ENCODE measurements at regions not wholly inside any gene's neighbourhood (a gene's known extent, or its start where the extent isn't known, plus 50 kb on each side); places are given as distances from the start of the nearest gene placed in this dataset.

DNA sequence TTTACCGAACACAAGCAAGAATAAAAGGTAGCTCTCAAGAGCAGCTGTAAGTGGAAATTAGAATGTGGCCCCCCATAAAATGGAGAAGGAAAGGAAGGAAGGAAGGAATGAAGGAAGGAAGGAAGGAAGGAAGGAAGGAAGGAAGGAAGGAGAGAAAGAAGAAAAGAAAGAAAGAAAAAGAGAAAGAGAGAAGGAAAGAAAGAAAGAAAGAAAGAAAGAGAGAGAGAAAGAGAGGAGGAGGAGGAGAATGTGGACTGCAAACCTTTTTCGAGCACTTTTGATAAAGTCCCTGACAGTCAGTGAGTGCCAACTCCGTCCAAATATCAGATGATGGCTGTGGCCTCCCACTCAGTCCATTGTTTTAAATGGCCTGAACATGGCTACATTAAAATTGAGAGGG lies 53.8 kb upstream of the SNX2 start:
- no peak overlapping the region for H3K4me3 ChIP-seq (ENCODE audit: insufficient read depth, low read depth, low read length)
- H3K79me1 ChIP-seq (ENCODE audit: low read depth in 1 of 2, low read length in 2 of 2), result no peaks in the 10 kb centered on the region
- H2AFZ ChIP-seq (replicated peaks; ENCODE audit: low read length, poor library complexity), result no peak overlapping the region
- 77% methylated on average over 2 of the region's 3 CpGs; no CpG with 5 or more reads in 1 of the 2 experiments for WGBS, 2 experiments (ENCODE audit: extremely low coverage in 2 of 2, insufficient read length in 1 of 2)
- no peak overlapping the region for H3K18ac ChIP-seq (ENCODE audit: low read depth, low read length)
- TF ChIP-seq MAFK (IDR thresholded peaks at IDR 0.05; ENCODE audit: low read depth, low read length) (no peak), MAZ (IDR thresholded peaks at IDR 0.05; ENCODE audit: borderline replicate concordance, low read depth, low read length) (no peak), FOS (IDR thresholded peaks at IDR 0.05; ENCODE audit: low read depth, low read length) (no peak), MXI1 (IDR thresholded peaks at IDR 0.05; ENCODE audit: borderline replicate concordance, low read depth, low read length) (no peak), RAD21 (IDR thresholded peaks at IDR 0.05; ENCODE audit: low read length) (no peak), RFX5 (IDR thresholded peaks at IDR 0.05; ENCODE audit: low read depth, low read length) (no peak), SMC3 (IDR thresholded peaks at IDR 0.05; ENCODE audit: low read depth, low read length) (no peak), NFE2L2 (IDR thresholded peaks at IDR 0.05; ENCODE audit: low read depth, low read length) (no peak), CHD1 (IDR thresholded peaks at IDR 0.05; ENCODE audit: low read depth, low read length) (no peak)
- TF ChIP-seq, protein P1, sequence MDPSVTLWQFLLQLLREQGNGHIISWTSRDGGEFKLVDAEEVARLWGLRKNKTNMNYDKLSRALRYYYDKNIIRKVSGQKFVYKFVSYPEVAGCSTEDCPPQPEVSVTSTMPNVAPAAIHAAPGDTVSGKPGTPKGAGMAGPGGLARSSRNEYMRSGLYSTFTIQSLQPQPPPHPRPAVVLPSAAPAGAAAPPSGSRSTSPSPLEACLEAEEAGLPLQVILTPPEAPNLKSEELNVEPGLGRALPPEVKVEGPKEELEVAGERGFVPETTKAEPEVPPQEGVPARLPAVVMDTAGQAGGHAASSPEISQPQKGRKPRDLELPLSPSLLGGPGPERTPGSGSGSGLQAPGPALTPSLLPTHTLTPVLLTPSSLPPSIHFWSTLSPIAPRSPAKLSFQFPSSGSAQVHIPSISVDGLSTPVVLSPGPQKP (IDR thresholded peaks at IDR 0.05; ENCODE audit: borderline replicate concordance, low read depth, low read length), result no peak
- TF ChIP-seq, protein P2, sequence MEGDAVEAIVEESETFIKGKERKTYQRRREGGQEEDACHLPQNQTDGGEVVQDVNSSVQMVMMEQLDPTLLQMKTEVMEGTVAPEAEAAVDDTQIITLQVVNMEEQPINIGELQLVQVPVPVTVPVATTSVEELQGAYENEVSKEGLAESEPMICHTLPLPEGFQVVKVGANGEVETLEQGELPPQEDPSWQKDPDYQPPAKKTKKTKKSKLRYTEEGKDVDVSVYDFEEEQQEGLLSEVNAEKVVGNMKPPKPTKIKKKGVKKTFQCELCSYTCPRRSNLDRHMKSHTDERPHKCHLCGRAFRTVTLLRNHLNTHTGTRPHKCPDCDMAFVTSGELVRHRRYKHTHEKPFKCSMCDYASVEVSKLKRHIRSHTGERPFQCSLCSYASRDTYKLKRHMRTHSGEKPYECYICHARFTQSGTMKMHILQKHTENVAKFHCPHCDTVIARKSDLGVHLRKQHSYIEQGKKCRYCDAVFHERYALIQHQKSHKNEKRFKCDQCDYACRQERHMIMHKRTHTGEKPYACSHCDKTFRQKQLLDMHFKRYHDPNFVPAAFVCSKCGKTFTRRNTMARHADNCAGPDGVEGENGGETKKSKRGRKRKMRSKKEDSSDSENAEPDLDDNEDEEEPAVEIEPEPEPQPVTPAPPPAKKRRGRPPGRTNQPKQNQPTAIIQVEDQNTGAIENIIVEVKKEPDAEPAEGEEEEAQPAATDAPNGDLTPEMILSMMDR (conservative IDR thresholded peaks at IDR 0.05; ENCODE audit: low read depth, low read length), result no peak
- H3K4me2 ChIP-seq (ENCODE audit: low read depth, low read length), result no peak overlapping the region
- no peak overlapping the region for H3K56ac ChIP-seq (ENCODE audit: extremely low read depth, insufficient read depth, low read length)
- DNase-seq (no peak), ATAC-seq (ENCODE audit: low read depth) (no peak)
- H2AK9ac ChIP-seq (replicated peaks; ENCODE audit: low read depth, low read length, poor library complexity), result no peak overlapping the region
- no peak overlapping the region for H4K91ac ChIP-seq (ENCODE audit: insufficient read depth, low read depth, low read length)
- no TSS peak for BruUV-seq (replicated peaks)
- no peak overlapping the region for H2BK20ac ChIP-seq (ENCODE audit: low read depth, low read length)
- H3K4me1 ChIP-seq (ENCODE audit: control insufficient read depth, insufficient read depth, low read length), result no peaks in the 10 kb centered on the region
- no peaks in the 10 kb centered on the region for H4K20me1 ChIP-seq (ENCODE audit: insufficient read depth, low read length)
- H3K9me1 ChIP-seq (ENCODE audit: insufficient read depth, low read length), result no peaks in the 10 kb centered on the region
- no peak overlapping the region for H3K23ac ChIP-seq (ENCODE audit: low read depth, low read length)
- ChIA-PET CTCF (no interaction called here), POLR2A (ENCODE audit: unreplicated experiment) (no interaction called here)
- dilution Hi-C loops (cut with HindIII; ENCODE audit: low sequenced_read_pairs, unreplicated experiment) (no loop called here), intact Hi-C loops (cut with micrococcal nuclease) (no loop called here), in situ Hi-C loops (cut with MboI; ENCODE audit: low sequenced_read_pairs) (no loop called here)
- H3K9me3 ChIP-seq (ENCODE audit: control insufficient read depth, insufficient read depth, low read length), result no peaks in the 10 kb centered on the region
- no peak overlapping the region for H3K14ac ChIP-seq (replicated peaks; ENCODE audit: low read depth, low read length)
- H3K36me3 ChIP-seq (ENCODE audit: control insufficient read depth, insufficient read depth, low read length), result no peaks in the 10 kb centered on the region
- H3K4ac ChIP-seq (ENCODE audit: low read depth, low read length), result no peak overlapping the region
- no peaks in the 10 kb centered on the region; the same call in none of the 2 replicates for H3K27me3 ChIP-seq (ENCODE audit: control insufficient read depth, insufficient read depth, low read length)
- H2BK5ac ChIP-seq (ENCODE audit: low read depth, low read length, poor library complexity, severe bottlenecking), result no peak overlapping the region
- no peak overlapping the region for H2BK15ac ChIP-seq (ENCODE audit: low read depth, low read length)
- no peak overlapping the region for H4K5ac ChIP-seq (ENCODE audit: low read depth, low read length)
- H2BK120ac ChIP-seq (ENCODE audit: low read depth, low read length), result no peak overlapping the region
- H3K9ac ChIP-seq (ENCODE audit: low read depth, low read length), result no peak overlapping the region
- H4K8ac ChIP-seq (ENCODE audit: low read depth in 2 of 2, low read length in 2 of 2), result no peak overlapping the region
- no peak overlapping the region for H3K27ac ChIP-seq (ENCODE audit: insufficient read depth, low read length)
- no peak overlapping the region for H2AK5ac ChIP-seq (ENCODE audit: low read depth, low read length)

All from IMR-90 (cell line).